ENCODE measurements at regions not wholly inside any gene's neighbourhood (a gene's known extent, or its start where the extent isn't known, plus 50 kb on each side); places are given as distances from the start of the nearest gene placed in this dataset.

GRCh38 chr12:124411281-124411878, 116.5 kb downstream of the RFLNA start:
- DNase-seq, result no peak

- no peak for DNase-seq
These were observed 115.7 kb downstream of the RFLNA start for GRCh38 chr12:124410354-124411175.

- DNase-seq, result no peak
These were observed 114.1 kb downstream of the RFLNA start for GRCh38 chr12:124408822-124409517.

GRCh38 chr12:124407074-124407473, 112.2 kb downstream of the RFLNA start:
- DNase-seq, result no peak

- DNase-seq, result no peak
These were observed 111.2 kb downstream of the RFLNA start for GRCh38 chr12:124406043-124406442.

- no peak for DNase-seq
These were observed 110.7 kb downstream of the RFLNA start for GRCh38 chr12:124405592-124405991.

- no peak for DNase-seq
These were observed 110.3 kb downstream of the RFLNA start for GRCh38 chr12:124405151-124405550.

- DNase-seq, result no peak
These were observed 109.4 kb downstream of the RFLNA start for GRCh38 chr12:124404162-124404784.

- no peak for DNase-seq
These were observed 108.4 kb downstream of the RFLNA start for GRCh38 chr12:124403273-124403672.

- DNase-seq, result no peak
These were observed 107.6 kb downstream of the RFLNA start for GRCh38 chr12:124402248-124403066.

GRCh38 chr12:124401704-124402221, 106.9 kb downstream of the RFLNA start:
- DNase-seq, result no peak

- no peak for DNase-seq
These were observed 105.2 kb downstream of the RFLNA start for GRCh38 chr12:124400124-124400523.

GRCh38 chr12:124399622-124400021, 104.7 kb downstream of the RFLNA start:
- peak in 2 of 5 experiments; percentile 12 to 19 for DNase-seq

- no peak for DNase-seq
These were observed 103.8 kb downstream of the RFLNA start for GRCh38 chr12:124398578-124399227.

- DNase-seq, result no peak
These were observed 103.1 kb downstream of the RFLNA start for GRCh38 chr12:124397807-124398577.

- DNase-seq, result no peak
These were observed 102.4 kb downstream of the RFLNA start for GRCh38 chr12:124397399-124397679.

GRCh38 chr12:124396544-124397398, 101.9 kb downstream of the RFLNA start:
- no peak for DNase-seq

GRCh38 chr12:124395986-124396385, 101.1 kb downstream of the RFLNA start:
- no peak for DNase-seq

GRCh38 chr12:124395284-124395752, 100.4 kb downstream of the RFLNA start:
- DNase-seq, result no peak

Data from T-helper 2 cell (primary cell).